CD14-positive monocyte (primary cell): ENCODE measurements at regions not wholly inside any gene's neighbourhood (a gene's known extent, or its start where the extent isn't known, plus 50 kb on each side); places are given as distances from the start of the nearest gene placed in this dataset.

Experiments
- DNase-seq, 3 donors: peaks; one replicate each; pipeline ENCODE4 v3.0.0-alpha.2; 2011 to 2022
- H2AFZ ChIP-seq: 2 replicates; pipeline ENCODE4 v1.6.0; 2012; ENCODE audit warnings: mild to moderate bottlenecking, low read depth, low read length, inconsistent platforms; ENCODE audit not compliant: insufficient read depth, poor library complexity, severe bottlenecking
- H3K27ac ChIP-seq, 2 donors: 1 replicate in 1 of 2; 2 replicates in 1 of 2; pipeline ENCODE4 v1.5.1; 2012 to 2013; ENCODE audit warnings: low read length in 2 of 2, control low read depth in 1 of 2, inconsistent platforms in 1 of 2, low read depth in 1 of 2, mild to moderate bottlenecking in 1 of 2
- H3K27me3 ChIP-seq, 2 donors: one replicate each; pipeline versions ENCODE4 v1.6.0 to v1.6.1; 2011 to 2013; ENCODE audit warnings: low read length in 2 of 2; ENCODE audit not compliant: control insufficient read depth in 2 of 2, insufficient read depth in 2 of 2
- H3K36me3 ChIP-seq, 2 donors: replicated peaks in 1 of 2; 1 replicate in 1 of 2; 2 replicates in 1 of 2; pipeline versions ENCODE4 v1.5.1 to v1.6.1; 2012 to 2013; ENCODE audit warnings: low read length in 2 of 2, control low read depth in 1 of 2, inconsistent platforms in 1 of 2, mild to moderate bottlenecking in 1 of 2; ENCODE audit not compliant: insufficient read depth in 2 of 2, control insufficient read depth in 1 of 2
- H3K4me1 ChIP-seq, 2 donors: 1 replicate in 1 of 2; 2 replicates in 1 of 2; pipeline versions ENCODE4 v1.5.1 to v1.6.1; 2012 to 2013; ENCODE audit warnings: low read length in 2 of 2, control low read depth in 1 of 2, inconsistent platforms in 1 of 2, mild to moderate bottlenecking in 1 of 2, moderate library complexity in 1 of 2; ENCODE audit not compliant: insufficient read depth in 2 of 2, control insufficient read depth in 1 of 2
- H3K4me2 ChIP-seq: replicated peaks from 2 replicates; pipeline ENCODE3; 2012; ENCODE audit warnings: low read length, moderate library complexity, mild to moderate bottlenecking; ENCODE audit not compliant: poor library complexity, severe bottlenecking; ENCODE audit errors: extremely low read depth
- H3K4me3 ChIP-seq, 3 experiments: fragments of 200-600 bp in 1 of 3; sonication (generic) in 1 of 3; replicated peaks in 1 of 3; 1 replicate in 2 of 3; 2 replicates in 1 of 3; pipeline ENCODE4 v1.5.1; 2011 to 2013; ENCODE audit warnings: low read length in 3 of 3, mild to moderate bottlenecking in 3 of 3, control low read depth in 2 of 3, low read depth in 2 of 3, inconsistent platforms in 1 of 3, moderate library complexity in 1 of 3
- H3K79me2 ChIP-seq: 2 replicates; pipeline ENCODE4 v1.6.0; 2012; ENCODE audit warnings: mild to moderate bottlenecking, control low read depth, inconsistent platforms, low read length, moderate library complexity; ENCODE audit not compliant: insufficient read depth
- H3K9ac ChIP-seq: 2 replicates; pipeline ENCODE4 v1.6.0; 2017; ENCODE audit warnings: low read length, mild to moderate bottlenecking; ENCODE audit not compliant: insufficient read depth, poor library complexity, severe bottlenecking
- H3K9me3 ChIP-seq, 2 donors: replicated peaks in 1 of 2; 1 replicate in 1 of 2; 2 replicates in 1 of 2; pipeline versions ENCODE4 v1.5.1 to v1.6.1; 2012 to 2013; ENCODE audit warnings: low read length in 2 of 2, control low read depth in 1 of 2; ENCODE audit not compliant: control insufficient read depth in 1 of 2, insufficient read depth in 1 of 2
- H4K20me1 ChIP-seq: 2 replicates; pipeline ENCODE4 v1.6.0; 2012; ENCODE audit warnings: mild to moderate bottlenecking, low read length, control low read depth, moderate library complexity; ENCODE audit not compliant: insufficient read depth
- H3K27ac Mint-ChIP-seq, 7 donors: one replicate each; pipeline ENCODE4 v1.8.0; 2020; ENCODE audit warnings: mild to moderate bottlenecking in 7 of 7, mixed read lengths in 7 of 7, moderate library complexity in 6 of 7, inconsistent platforms in 2 of 7
- H3K27me3 Mint-ChIP-seq, 3 donors: one replicate each; pipeline ENCODE4 v1.8.0; 2021 to 2022; ENCODE audit warnings: low read depth in 3 of 3, mild to moderate bottlenecking in 3 of 3, mixed read lengths in 3 of 3, moderate library complexity in 3 of 3, inconsistent platforms in 1 of 3
- H3K36me3 Mint-ChIP-seq, 2 donors: one replicate each; pipeline ENCODE4 v1.8.0; 2020; ENCODE audit warnings: mixed read lengths in 2 of 2, inconsistent platforms in 1 of 2, mild to moderate bottlenecking in 1 of 2
- H3K4me1 Mint-ChIP-seq: one replicate; pipeline ENCODE4 v1.8.0; 2020; ENCODE audit warnings: mild to moderate bottlenecking, mixed read lengths
- H3K4me3 Mint-ChIP-seq, 2 donors: one replicate each; pipeline ENCODE4 v1.8.0; 2020; ENCODE audit warnings: mild to moderate bottlenecking in 2 of 2, mixed read lengths in 2 of 2, moderate library complexity in 1 of 2
- H3K9me3 Mint-ChIP-seq, 7 donors: one replicate each; pipeline ENCODE4 v1.8.0; 2020 to 2022; ENCODE audit warnings: mixed read lengths in 7 of 7, mild to moderate bottlenecking in 6 of 7, moderate library complexity in 6 of 7, inconsistent platforms in 2 of 7
- CTCF ChIP-seq: fragments of 200-600 bp; IDR thresholded peaks from one replicate; pipeline ENCODE4 v1.8.0; 2022; ENCODE audit warnings: antibody characterized with exemption, mild to moderate bottlenecking
- WGBS: methylation state at CpG from one replicate; pipeline ENCODE4 v1.1.5; 2013; ENCODE audit warnings: missing lambda C conversion rate; ENCODE audit not compliant: insufficient coverage; 5-methylcytosine and 5-hydroxymethylcytosine counted together
- intact Hi-C, 2 donors: fragments of 100-400 bp; cut with micrococcal nuclease; formaldehyde crosslinking; loops; one replicate each; pipeline versions ENCODE4 v1.15.0 to v1.15.1; 2023

- Histone ChIP-seq H3K9me3 (no peaks in the 10 kb centered on the region), H3K4me3 (no peak overlapping the region), H3K27ac (no peak overlapping the region), H3K79me2 (no peaks in the 10 kb centered on the region), H3K9ac (no peak overlapping the region), H3K27me3 (no peaks in the 10 kb centered on the region), H3K4me1 (peaks cover 4 to 5% of the 10 kb centered on the region in 2 donors), H2AFZ (no peak overlapping the region), H4K20me1 (no peaks in the 10 kb centered on the region), H3K36me3 (no peaks in the 10 kb centered on the region), H3K4me2 (no peak overlapping the region)
- Mint-ChIP-seq H3K27me3 (peaks cover 0 to 7% (median 2%) of the 10 kb centered on the region in 3 donors), H3K4me1 (peaks cover 6% of the 10 kb centered on the region), H3K36me3 (no peaks in the 10 kb centered on the region), H3K4me3 (no peak overlapping the region), H3K27ac (no peak overlapping the region), H3K9me3 (no peaks in the 10 kb centered on the region)
- intact Hi-C loops, result no loop called here
- DNase-seq, result no peak
- WGBS, result 92% methylated on average over 2 of the region's 14 CpGs
- TF ChIP-seq CTCF, result no peak
Measured at GRCh38 chrX:39930786-39931528, 166.8 kb downstream of the BCOR start.

- Histone ChIP-seq H3K79me2 (no peaks in the 10 kb centered on the region), H3K4me2 (no peak overlapping the region), H3K9ac (no peak overlapping the region), H3K36me3 (no peaks in the 10 kb centered on the region), H3K27me3 (no peaks in the 10 kb centered on the region), H2AFZ (no peak overlapping the region), H4K20me1 (no peaks in the 10 kb centered on the region), H3K9me3 (no peaks in the 10 kb centered on the region), H3K4me1 (peaks cover 11 to 13% of the 10 kb centered on the region in 2 donors), H3K27ac (no peak overlapping the region), H3K4me3 (no peak overlapping the region)
- WGBS, result no CpG with 5 or more reads among the region's 3 CpGs
- TF ChIP-seq CTCF, result no peak
- no peak for DNase-seq
- H3K27ac Mint-ChIP-seq, result no peak overlapping the region
- peaks cover 12% of the 10 kb centered on the region for H3K4me1 Mint-ChIP-seq
- H3K9me3 Mint-ChIP-seq, result no peaks in the 10 kb centered on the region
- no peak overlapping the region for H3K4me3 Mint-ChIP-seq
- no peaks in the 10 kb centered on the region for H3K36me3 Mint-ChIP-seq
- intact Hi-C loops, result no loop called here
- H3K27me3 Mint-ChIP-seq, result peaks cover 0 to 7% (median 4%) of the 10 kb centered on the region in 3 donors
Measured at GRCh38 chrX:39931529-39932282, 166.1 kb downstream of the BCOR start.
